GM13976 (cell line): ENCODE measurements at regions not wholly inside any gene's neighbourhood (a gene's known extent, or its start where the extent isn't known, plus 50 kb on each side); places are given as distances from the start of the nearest gene placed in this dataset.
"Not testable (repeated sequence)": the region's sequence is repeated elsewhere in the genome, so short reads cannot be mapped to it uniquely, and the experiment has no call there.

Experiments used
- DNase-seq: peaks from one replicate; pipeline ENCODE4 v3.0.0; 2012; ENCODE audit warnings: low spot score
- CTCF ChIP-seq: IDR thresholded peaks from 2 replicates; pipeline ENCODE4 v1.5.1; 2012; ENCODE audit warnings: borderline replicate concordance, mild to moderate bottlenecking; ENCODE audit not compliant: insufficient read depth; ENCODE audit errors: extremely low read depth, missing control alignments, control extremely low read depth
- in situ Hi-C: fragments of 300-500 bp; cut with MboI; formaldehyde crosslinking; loops from one replicate; pipeline ENCODE4 v1.12.0; 2022; ENCODE audit warnings: low sequenced_read_pairs, mixed read lengths, inconsistent platforms; ENCODE audit not compliant: unreplicated experiment

GRCh38 chr7:68401313-68401712 lies 1197.0 kb upstream of the AUTS2 start:
- in situ Hi-C loops: no loop called here
- TF ChIP-seq CTCF: no peak
- DNase-seq: no peak

GRCh38 chr7:68406480-68406879 lies 1191.8 kb upstream of the AUTS2 start:
- no peak for DNase-seq
- TF ChIP-seq CTCF: no peak
- in situ Hi-C loops: no loop called here

GRCh38 chr7:68407460-68407859 lies 1190.8 kb upstream of the AUTS2 start:
- no peak for DNase-seq
- TF ChIP-seq CTCF: no peak
- in situ Hi-C loops: no loop called here

- no peak for DNase-seq
- in situ Hi-C loops: no loop called here
- no peak for TF ChIP-seq CTCF
Observed at GRCh38 chr7:68408873-68409272, 1189.4 kb upstream of the AUTS2 start.

GRCh38 chr7:68409851-68410250 lies 1188.4 kb upstream of the AUTS2 start:
- no peak for DNase-seq
- TF ChIP-seq CTCF: no peak
- in situ Hi-C loops: no loop called here

- DNase-seq, in situ Hi-C loops: not testable (repeated sequence)
Observed at GRCh38 chr7:68410693-68411092, 1187.6 kb upstream of the AUTS2 start.

DNA sequence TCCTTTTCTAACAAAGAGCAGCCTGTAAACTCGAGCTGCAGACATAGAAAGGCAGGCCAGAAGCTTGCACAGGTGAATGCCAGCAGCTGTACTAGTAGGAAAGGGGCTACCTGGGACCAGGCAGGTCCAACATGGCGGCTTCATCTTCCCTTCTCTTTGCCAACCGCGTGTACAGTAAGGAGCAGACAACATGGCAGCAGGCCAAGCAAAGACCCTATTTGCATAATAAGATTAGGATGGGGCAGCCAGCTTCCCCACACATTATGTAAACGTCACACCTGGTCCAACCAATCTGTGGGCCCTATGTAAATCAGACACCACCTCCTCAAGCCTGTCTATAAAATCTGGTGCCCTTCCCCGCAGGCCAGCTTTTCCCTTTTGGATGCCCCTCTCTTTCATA lies 1186.5 kb upstream of the AUTS2 start:
- TF ChIP-seq CTCF: no peak
- no peak for DNase-seq
- in situ Hi-C loops: no loop called here
